Stimulated activated CD4-positive, alpha-beta T cell treated with anti-CD3 and anti-CD28 coated beads, Interleukin-1b, Interleukin-23, amount 100 ng/mL, for 24 hours (primary cell): ENCODE measurements at regions not wholly inside any gene's neighbourhood (a gene's known extent, or its start where the extent isn't known, plus 50 kb on each side); places are given as distances from the start of the nearest gene placed in this dataset.
A peak's percentile ranks its signal among the peaks of the same experiment; 100 is the strongest.
"Not testable (repeated sequence)": the region's sequence is repeated elsewhere in the genome, so short reads cannot be mapped to it uniquely, and the experiment has no call there.

Experiments
- DNase-seq, 4 experiments: peaks; one replicate each; pipeline ENCODE4 v3.0.0-alpha.2; 2020; ENCODE audit warnings: low read depth in 4 of 4, low spot score in 1 of 4

DNA sequence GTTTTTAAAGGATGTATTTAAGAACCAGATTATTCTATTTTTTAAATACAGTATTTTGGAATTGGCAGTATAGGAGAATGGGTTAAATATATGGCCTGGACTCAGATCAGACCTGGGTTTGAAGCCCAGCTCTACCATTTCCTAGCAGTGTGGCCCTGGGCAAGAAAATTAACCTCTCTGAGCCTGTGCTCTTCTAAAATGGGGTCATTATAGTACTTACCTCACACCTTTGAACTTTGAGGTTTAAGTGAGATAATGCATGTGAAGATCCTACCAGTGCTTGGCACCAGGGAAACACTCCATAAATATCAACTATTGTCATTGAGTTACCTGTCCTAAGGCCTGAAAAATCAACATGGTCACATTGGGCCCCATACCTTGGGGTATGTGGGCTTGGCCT lies 93.4 kb upstream of the WSB1 start:
- no peak for DNase-seq

DNA sequence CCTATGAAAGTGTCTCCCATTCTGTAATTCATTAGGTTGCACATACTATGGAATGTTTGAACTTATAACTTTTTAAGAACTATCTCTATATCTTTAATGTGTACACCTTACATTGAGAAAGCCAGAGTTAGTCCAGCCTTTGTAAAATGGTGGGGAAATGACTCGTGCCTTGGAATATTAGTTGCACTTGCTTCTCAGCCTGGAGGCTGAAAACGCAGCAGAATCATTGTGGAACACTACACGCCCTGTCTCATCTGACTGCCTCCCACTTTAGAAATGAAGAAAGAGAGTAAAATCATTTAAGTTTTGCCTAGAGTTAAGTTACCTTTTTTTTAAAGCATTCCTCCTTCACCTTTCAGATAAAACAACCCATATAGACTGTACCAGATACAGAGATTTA lies 90.7 kb upstream of the WSB1 start:
- no peak for DNase-seq

DNA sequence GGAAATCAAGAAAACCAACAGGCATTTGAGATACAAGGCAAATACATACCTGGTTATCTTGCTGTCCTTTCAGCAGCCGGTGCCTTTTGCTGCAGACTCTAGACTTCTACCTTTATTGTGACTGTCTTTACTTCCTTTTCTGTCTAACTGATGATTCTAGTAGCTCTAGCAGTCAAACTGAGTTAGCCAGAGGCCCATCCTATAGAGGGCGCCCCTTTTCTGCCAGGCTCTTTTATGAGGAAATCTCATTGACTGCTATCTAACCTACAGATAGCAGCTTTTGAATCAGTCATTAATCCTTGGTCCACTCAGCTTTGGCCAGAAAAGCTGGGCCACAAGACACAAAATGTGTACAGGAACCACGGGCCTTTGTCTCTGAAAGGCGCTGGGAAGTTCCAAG lies 87.5 kb upstream of the WSB1 start:
- no peak for DNase-seq

DNA sequence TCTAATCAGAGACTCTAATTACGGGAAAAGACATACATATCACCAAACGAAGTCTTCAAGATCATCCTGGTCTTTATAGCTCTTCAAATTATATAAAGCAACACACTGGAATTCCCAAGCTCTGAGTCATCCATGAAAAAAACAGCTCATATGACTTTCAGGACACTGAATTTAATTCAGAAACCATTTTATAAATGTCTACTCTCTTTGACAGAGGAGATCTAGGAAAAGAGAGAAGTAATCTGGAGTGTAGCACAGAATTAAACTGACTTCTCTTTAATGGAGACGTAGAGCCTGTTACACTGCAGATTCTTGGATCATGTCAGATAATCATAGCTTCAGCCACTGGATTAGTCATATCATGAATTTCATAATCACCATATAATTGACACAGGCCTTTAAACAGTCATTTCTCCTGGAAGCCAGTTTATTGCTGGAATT lies 86.8 kb upstream of the WSB1 start:
- no peak for DNase-seq

DNA sequence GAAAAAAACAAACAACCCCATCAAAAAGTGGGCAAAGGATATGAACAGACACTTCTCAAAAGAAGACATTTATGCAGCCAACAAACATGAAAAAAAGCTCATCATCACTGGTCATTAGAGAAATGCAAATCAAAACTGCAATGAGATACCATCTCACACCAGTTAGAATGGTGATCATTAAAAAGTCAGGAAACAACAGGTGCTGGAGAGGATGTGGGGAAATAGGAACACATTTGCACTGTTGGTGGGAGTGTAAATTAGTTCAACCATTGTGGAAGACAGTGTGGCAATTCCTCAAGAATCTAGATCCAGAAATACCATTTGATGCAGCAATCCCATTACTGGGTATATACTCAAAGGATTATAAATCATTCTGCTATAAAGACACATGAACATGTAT lies 85.5 kb upstream of the WSB1 start:
- not testable (repeated sequence) for DNase-seq

DNA sequence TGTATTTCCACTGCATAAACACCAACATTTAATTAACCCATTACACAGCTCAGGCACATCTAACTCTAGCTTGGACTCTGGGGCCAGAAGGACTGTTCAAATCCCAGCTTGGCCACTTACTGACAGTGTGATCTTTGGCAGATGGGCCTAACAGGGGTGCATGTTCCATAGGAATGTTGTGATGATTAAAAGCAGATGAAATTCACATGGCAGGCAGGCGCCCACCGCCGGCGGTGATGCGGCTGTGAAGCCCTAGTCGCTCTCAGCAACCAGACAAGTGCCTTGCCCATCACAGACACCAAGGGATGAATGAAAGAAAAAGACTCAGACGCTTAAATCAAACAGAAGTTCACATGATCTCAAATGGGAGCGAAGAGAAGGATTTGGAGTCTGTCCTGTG lies 84.6 kb upstream of the WSB1 start:
- DNase-seq, result no peak

DNA sequence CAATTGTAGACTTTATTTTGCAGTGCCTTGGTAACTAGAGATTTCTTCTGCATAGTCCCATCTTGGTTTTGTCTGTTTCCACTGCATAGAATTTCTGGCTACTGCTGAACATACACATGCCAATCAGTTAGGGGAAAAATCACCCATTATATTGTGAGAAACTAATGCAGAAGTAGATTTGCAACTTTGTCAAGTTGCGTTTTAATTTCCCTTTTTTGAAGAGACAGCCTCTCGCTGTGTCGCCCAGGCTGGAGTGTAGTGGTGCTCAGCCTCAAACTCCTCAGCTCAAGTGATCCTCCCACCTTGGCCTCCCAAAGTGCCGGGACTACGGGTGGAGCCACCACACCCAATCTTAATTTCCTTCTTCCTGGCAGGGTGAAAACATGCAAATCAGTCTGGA lies 83.1 kb upstream of the WSB1 start:
- not testable (repeated sequence) for DNase-seq

DNA sequence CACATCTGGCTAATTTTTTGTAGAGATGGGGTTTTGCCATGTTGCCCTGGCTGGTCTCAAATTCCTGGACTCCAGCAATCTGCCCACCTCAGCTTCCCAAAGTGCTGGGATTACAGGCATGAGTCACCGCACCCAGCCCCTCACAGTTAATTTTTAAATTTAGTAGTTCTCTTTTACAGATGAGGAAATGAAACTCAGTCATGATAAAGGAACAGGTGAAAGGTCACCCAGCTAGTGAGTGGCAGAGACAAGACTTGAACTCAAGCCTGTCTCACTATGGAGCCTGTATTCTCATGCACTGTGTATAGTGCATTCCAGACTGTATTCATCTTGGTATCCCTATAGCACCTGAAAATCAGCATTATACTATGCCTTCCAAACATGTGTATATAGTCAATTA lies 77.1 kb upstream of the WSB1 start:
- DNase-seq, result no peak

DNA sequence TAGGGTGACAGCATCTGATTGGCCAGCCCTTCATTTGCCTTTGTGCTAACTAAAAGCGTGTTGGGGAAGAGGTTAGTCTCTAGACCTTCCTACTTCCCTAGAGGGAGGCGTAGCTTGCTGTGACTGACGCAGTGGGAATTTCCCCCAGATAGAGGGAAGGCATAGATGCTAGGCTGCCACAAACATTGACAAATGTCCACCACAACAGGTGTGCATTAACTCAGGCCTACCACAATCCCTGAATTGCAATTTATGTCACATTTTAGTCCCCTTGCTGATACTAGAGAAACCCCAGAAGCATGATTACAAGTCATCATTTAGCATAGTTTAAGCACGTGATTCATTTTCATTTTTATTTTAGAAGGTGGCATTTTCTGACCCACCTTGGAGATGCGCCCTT lies 76.3 kb upstream of the WSB1 start:
- DNase-seq, result no peak

DNA sequence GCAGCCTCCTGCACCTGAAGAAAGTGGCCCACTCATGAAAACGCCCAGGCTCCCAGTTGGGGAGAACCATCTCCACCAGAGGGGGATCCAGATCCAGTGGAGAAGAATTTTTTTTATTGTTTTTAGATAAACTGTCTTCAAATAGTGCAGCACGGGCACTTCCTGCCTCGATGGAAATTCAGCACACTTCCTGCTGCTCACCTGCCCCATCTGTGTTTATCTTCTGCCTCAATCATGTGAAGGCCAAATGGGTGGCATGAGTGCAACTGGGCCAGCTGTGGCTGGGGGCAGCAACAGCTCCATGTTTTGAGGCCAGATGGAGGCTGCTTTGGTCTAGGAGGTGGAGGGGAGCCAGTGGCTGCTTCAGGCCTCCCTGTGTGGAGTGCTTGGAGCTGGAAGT lies 75.9 kb upstream of the WSB1 start:
- no peak for DNase-seq

DNA sequence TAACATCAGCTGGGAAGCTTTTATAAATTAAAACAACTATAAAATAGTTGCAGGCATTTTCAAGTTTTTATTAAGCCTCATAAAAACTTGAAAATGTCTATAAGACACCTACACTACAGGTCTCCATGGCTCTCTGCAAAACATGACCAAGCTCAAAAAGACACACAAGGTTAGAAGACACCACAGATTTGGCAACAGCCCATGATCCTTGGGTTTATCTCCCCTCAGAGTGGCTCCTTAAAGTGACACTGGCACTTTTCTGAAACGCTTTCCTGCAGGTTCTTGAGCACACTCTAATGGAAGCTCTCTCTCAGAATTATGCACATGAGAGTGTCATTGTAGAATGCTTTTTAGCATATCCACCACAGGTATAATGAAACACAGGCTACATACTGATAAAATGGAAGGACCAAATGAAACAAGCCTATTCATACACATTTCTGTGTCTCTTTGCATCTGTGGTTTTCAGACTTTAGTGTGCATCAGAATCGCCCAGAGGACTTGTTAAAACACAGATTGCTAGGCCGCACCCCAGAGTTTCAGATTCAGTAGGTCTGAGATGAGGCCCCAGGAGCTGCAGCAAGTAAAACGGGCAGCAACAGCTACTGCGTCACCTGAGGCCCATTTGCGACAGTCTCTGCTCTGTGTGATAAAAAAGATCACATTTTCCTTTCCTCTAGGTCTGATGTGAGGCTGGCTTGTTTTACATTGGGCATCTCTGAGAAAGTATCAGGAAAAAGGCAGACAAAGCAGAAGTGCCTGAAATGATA lies 75.0 kb upstream of the WSB1 start:
- DNase-seq, result no peak

DNA sequence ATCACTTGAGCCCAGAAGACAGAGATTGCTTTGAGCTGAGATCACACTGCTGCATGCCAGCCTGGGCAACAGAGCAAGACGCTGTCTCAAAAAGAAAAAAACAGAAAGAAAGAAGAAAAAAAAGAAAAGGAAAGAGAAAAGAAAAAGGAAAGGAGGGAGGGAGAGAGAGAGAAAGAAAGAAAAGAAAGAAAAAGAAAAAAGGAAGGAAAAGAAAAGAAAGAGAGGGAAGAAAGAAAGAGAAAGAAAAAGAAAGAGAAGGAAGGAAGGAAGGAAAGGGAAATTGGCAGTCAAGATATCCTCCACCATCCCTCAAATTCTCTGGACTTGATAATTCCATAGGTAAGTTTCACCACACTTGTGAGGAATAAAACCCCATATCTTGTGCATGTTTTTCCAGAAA lies 71.4 kb upstream of the WSB1 start:
- DNase-seq, result no peak

DNA sequence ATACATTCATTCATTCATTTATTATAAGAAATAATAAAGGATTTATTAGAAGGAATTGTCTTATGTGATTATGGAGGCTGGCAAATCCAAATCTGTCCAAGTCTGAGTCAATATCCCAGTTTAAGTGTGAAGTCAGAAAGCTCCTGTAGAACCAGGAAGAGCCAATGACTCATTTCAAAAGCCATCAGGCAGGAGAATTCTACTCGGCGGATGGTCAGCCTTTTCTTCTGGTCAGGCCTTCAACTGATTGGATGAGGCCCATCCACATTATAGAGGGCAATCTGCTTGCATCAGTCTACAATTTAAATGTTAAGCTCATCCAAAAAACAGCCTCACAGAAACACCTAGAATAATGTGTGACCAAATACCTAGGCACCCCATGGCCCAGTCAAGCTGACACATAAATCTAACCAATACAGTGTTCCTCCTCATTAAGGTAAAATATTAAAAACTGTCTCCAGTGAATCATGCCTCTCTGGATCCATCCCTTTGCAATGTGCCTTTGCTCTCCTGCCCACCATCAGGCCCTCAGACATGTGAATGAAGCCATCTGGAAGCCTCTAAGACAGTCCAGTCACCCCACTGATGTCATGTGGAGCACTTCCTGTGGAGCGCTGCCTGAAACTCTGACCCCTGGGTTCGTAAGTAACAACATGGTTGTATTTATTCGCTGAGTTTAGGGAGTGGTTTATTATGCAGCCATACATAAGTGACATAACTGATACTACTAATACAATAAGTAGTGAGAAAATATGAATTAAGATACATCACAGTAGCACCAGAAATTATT lies 69.2 kb upstream of the WSB1 start:
- no peak for DNase-seq

DNA sequence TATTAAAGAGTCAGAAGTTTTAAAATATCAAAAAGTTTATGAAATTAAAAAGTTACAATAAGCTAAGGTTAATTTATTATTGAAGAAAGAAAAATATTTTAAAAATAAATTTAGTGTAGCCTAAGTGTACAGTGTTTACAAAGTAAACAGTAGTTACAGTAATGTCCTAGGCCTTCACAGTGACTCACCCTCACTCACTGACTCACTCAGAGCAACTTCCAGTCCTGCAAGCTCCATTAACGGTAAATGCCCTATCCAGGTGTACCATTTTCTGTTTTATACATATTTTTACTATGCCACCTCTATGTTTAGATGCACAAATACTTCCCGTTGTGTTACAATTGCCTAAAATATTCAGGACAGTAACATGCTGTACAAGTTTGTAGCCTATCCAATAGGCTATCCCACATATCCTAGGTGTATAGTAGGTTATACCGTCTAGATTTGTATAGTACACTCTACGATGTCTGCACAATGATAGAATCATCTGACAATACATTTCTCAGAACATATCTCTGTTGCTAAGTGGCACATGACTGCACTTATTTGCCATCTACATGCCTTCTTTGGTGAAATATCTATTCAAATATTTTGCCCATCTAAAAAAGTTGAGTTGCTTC lies 67.2 kb upstream of the WSB1 start:
- no peak for DNase-seq

DNA sequence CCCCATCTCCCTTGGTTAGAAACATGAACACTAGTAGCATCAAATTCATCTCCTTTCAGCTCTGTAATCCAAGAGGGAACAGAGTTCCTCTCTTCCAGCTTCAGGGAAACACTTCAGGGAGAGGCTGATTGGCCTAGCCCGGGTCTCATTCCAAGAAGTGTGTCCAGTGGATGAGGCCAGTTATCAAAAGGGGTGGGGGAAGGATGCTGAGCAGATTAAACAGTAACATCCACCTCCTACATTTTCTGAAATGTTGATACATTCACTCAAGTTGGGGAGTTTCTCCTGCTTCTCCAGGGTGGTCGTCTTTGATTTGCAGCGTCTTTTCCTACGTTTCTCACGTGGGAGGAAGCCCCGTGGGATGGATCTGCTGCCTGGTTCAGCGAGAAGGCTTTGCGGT lies 62.9 kb upstream of the WSB1 start:
- no peak for DNase-seq

DNA sequence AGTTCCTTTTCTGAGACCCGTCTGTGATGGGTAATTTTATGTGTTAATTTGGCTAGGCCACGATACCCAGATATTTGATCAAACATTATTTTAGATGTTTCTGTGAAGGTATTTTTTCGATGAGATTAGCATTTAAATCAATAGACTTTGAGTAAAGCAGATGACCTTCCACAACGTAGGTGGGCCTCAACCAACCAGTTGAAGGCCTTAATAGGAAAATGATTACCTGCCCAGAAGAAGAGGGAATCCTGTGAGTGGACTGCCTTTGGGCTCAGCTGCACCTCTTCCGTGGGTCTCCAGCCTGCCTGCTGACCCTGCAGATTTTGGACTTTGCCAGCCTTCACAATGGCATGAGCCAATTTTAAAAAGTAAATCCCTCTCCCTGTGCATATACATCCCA lies 61.6 kb upstream of the WSB1 start:
- no peak for DNase-seq

DNA sequence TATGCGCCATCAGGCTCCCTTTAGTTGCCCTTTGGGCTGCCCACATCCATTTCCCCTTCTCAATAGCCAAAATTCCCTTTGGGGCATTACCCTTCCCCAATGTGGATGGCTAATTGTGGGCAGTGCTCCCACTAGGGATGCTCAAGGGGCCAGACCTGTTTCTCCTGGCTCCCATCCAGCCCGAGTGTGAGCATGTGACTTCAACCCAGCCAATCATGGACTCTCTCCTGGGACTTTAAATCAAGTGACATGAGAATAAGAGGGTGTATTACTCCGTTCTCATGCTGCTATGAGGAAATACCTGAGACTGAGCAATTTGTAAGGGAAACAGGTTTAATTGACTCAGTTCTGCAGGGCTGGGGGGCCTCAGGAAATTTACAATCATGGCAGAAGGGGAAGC lies 60.9 kb upstream of the WSB1 start:
- DNase-seq, result no peak

DNA sequence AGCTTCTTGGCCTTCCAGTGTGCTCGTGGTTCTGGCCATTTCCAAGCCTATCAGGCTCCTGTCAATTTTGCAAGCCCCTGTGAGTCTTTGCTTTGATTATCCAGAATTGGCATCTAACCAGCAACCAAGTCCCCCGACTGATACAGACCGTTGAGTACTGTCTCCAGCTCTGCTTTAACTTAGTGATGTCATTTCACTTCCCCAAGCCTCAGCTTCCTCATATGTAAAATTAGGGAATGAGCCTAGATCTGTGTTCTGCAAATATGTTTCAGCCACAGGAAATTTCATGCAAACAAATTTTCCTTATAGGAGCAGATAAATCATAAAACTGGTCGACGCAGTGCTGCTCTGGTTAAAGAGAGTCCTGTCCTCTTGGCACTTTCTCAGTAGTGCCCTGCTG lies 60.1 kb upstream of the WSB1 start:
- DNase-seq, result no peak

DNA sequence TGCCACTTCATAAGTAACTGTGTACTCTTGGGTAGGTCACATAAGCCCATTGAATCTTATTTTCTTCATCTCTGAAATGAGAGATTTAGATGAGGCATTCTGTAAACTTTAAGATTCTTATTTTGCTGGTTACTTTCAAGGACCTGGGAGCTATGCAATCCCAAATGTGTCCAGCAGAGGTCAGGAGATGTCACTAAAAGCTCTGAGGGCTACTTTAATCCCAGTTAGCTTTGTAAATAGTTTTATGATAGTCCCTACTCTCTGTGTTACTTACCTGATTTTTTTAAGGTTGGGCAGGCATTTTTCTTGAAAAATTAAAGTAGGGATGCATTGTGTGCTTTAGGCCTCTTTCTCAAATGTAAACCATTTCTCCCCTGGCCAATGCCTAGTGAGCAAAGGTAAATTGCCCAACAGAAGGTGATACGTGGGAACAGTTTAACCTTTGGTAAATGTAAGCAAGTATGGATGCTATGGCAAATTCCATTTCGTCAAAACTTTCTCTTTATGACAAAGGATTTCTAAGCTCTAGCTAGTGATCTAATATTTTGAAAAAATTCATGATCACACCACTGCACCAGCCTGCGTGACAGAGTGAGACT lies 57.1 kb upstream of the WSB1 start:
- peak; percentile 33 to 79 (median 62) for DNase-seq

DNA sequence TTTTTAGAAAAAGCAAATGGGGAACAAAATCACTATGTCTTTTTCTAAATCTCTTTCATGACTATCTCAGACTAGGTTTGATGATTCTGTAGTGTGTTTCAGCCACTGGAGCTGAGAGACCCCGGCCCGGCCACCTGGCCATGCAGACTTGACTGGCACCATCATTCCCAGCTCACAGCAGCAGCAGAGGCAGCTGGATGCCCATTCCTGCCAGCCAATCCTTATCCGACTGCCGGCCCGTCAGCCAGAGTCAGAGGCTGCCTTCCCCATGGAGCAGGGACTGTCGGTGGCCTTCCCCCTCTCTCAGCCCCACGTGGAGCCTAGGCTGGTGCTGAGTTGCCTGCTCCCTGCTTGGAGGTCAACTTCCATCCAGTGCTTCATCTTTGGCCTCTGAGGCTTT lies 56.0 kb upstream of the WSB1 start:
- DNase-seq, result no peak

DNA sequence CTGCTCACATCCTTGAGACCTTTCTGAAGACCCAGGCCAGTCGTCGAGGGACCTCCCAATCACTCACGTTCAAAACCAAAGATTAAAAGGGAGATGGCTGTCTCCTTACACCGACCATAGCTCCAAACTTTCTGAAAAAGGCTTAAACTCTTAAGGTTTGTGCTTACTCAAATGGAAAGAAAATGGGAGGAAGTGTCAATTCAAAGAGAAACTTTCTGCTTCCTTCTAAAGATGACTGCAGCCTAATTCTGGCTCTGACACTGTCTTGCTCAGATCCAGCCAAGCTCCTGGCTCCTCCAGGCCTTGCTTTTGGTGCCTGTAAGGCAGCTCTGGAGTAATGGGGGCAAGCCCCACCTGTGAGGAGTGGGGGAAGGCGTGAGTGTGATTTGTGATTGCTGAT lies 54.9 kb upstream of the WSB1 start:
- peak in 1 of 4 experiments; percentile 8 for DNase-seq

DNA sequence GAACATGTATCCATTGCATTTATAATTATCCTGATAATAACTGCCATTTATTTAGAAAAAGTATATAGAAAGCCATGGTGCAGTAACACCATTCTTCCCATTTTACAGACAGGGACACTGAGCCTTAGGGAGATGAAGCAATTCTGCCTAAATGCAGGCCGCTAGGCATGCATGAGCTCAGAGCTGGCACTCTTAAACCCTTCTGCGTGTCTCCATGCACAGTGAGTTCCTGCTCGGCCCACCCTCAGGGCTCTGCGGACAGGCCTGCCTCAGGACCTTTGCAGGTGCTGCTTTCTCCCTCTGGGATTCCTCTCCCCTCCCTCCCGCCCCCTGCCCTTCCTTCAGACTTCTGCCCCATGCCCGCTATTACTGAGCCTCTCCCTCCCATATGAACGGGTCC lies 54.3 kb upstream of the WSB1 start:
- DNase-seq, result no peak
